Endothelial cell of umbilical vein (primary cell): ENCODE measurements at regions not wholly inside any gene's neighbourhood (a gene's known extent, or its start where the extent isn't known, plus 50 kb on each side); places are given as distances from the start of the nearest gene placed in this dataset.

Experiments
- BruUV-seq: library from RNA; stranded (reverse); fragments of 400-500 nt; replicated peaks from 2 replicates; lab custom pipeline; 2021; lab: Mats Ljungman, UMichigan
- CTCF ChIA-PET: fragments of 300-600, 350-600 bp; sonication (Branson Sonifier 250); formaldehyde crosslinking; loops from one replicate; lab custom pipeline; 2021; ENCODE audit warnings: antibody characterized with exemption, inconsistent platforms; lab: Charles Lee
- POLR2A ChIA-PET: fragments of 300-600, 350-600 bp; sonication (Branson Sonifier 250); formaldehyde crosslinking; loops from one replicate; lab custom pipeline; 2021; ENCODE audit warnings: antibody characterized with exemption, inconsistent platforms; lab: Charles Lee
- DNase-seq: peaks from one replicate; pipeline ENCODE4 v3.0.0-alpha.2; 2011; ENCODE audit warnings: low read depth, low spot score
- FAIRE-seq: peaks from 2 replicates; lab custom pipeline; 2011; peaks lifted over from hg19 to GRCh38; lab: Jason Lieb, UNC
- H2AFZ ChIP-seq: 2 replicates; pipeline ENCODE4 v1.6.0; 2012; ENCODE audit warnings: low read depth, low read length, control low read depth, inconsistent platforms
- H3K27ac ChIP-seq: 2 replicates; pipeline ENCODE4 v1.5.1; 2011; ENCODE audit warnings: low read depth, mild to moderate bottlenecking, control low read depth, low read length, moderate library complexity; ENCODE audit not compliant: insufficient read depth
- H3K27me3 ChIP-seq, 2 experiments: 2 replicates each; pipeline versions ENCODE4 v1.6.0 to v1.6.1; 2011; ENCODE audit warnings: low read length in 2 of 2, mixed read lengths in 1 of 2; ENCODE audit not compliant: control insufficient read depth in 2 of 2, insufficient read depth in 2 of 2
- H3K36me3 ChIP-seq, 2 experiments: 2 replicates in 1 of 2; 3 replicates in 1 of 2; pipeline ENCODE4 v1.5.1; 2011; ENCODE audit warnings: low read length in 2 of 2, mild to moderate bottlenecking in 1 of 2, moderate library complexity in 1 of 2; ENCODE audit not compliant: control insufficient read depth in 2 of 2, insufficient read depth in 2 of 2; ENCODE audit errors: extremely low read depth in 1 of 2
- H3K4me1 ChIP-seq: 3 replicates; pipeline ENCODE4 v1.5.1; 2011; ENCODE audit warnings: mild to moderate bottlenecking, low read length; ENCODE audit not compliant: control insufficient read depth, insufficient read depth; ENCODE audit errors: extremely low read depth
- H3K4me2 ChIP-seq: 2 replicates; pipeline ENCODE4 v1.6.1; 2011; ENCODE audit warnings: low read length, control low read depth, mixed read lengths; ENCODE audit not compliant: insufficient read depth
- H3K4me3 ChIP-seq, 3 experiments: fragments of 200-600 bp in 1 of 3; sonication (generic), shearing (Covaris generic) in 1 of 3; replicated peaks in 1 of 3; 2 replicates each; pipeline ENCODE4 v1.5.1; 2011 to 2016; ENCODE audit warnings: control low read depth in 3 of 3, low read length in 3 of 3, mild to moderate bottlenecking in 2 of 3, inconsistent platforms in 1 of 3, low read depth in 1 of 3, moderate library complexity in 1 of 3; ENCODE audit not compliant: insufficient read depth in 1 of 3
- H3K79me2 ChIP-seq: 2 replicates; pipeline ENCODE4 v1.6.0; 2012; ENCODE audit warnings: low read length, inconsistent platforms; ENCODE audit not compliant: control insufficient read depth, insufficient read depth
- H3K9ac ChIP-seq: replicated peaks from 2 replicates; pipeline ENCODE3; 2011; ENCODE audit warnings: low read length, control low read depth; ENCODE audit not compliant: insufficient read depth; ENCODE audit errors: extremely low read depth
- H3K9me1 ChIP-seq: replicated peaks from 3 replicates; pipeline ENCODE4 v1.6.0; 2011; ENCODE audit warnings: mild to moderate bottlenecking, low read length; ENCODE audit not compliant: control insufficient read depth, insufficient read depth; ENCODE audit errors: extremely low read depth
- H3K9me3 ChIP-seq: replicated peaks from 2 replicates; pipeline ENCODE4 v1.5.1; 2012; ENCODE audit warnings: low read length, inconsistent platforms; ENCODE audit not compliant: control insufficient read depth, insufficient read depth
- H4K20me1 ChIP-seq: replicated peaks from 2 replicates; pipeline ENCODE3; 2011; ENCODE audit warnings: mild to moderate bottlenecking, low read length; ENCODE audit not compliant: control insufficient read depth, insufficient read depth; ENCODE audit errors: extremely low read depth
- EZH2 ChIP-seq: IDR thresholded peaks from 2 replicates; pipeline ENCODE4 v1.6.1; 2012; ENCODE audit warnings: borderline replicate concordance, low read depth, mild to moderate bottlenecking, moderate library complexity, low read length, inconsistent platforms; ENCODE audit not compliant: severe bottlenecking
- FOS ChIP-seq: IDR thresholded peaks from 2 replicates; pipeline ENCODE4 v1.6.1; 2011; ENCODE audit warnings: mild to moderate bottlenecking, low read length, moderate library complexity, borderline replicate concordance; ENCODE audit not compliant: insufficient read depth
- JUN ChIP-seq: IDR thresholded peaks from 2 replicates; pipeline ENCODE4 v1.6.1; 2011; ENCODE audit warnings: borderline replicate concordance, low read depth; ENCODE audit not compliant: insufficient read length, insufficient read depth
- POLR2A ChIP-seq: IDR thresholded peaks from 2 replicates; pipeline ENCODE4 v1.6.1; 2012; ENCODE audit warnings: low read depth, mild to moderate bottlenecking, control low read depth, low read length
- dilution Hi-C: fragments of 300-500 bp; cut with MboI; formaldehyde crosslinking; loops from one replicate; pipeline ENCODE4 v1.15.0; 2019; ENCODE audit warnings: low sequenced_read_pairs; ENCODE audit not compliant: extremely low pct_ligation_motif_present
- intact Hi-C: fragments of 100-400 bp; cut with micrococcal nuclease; formaldehyde crosslinking; loops from one replicate; pipeline ENCODE4 v1.10.0; 2022
- TF ChIP-seq, protein P1 (sequence below): IDR thresholded peaks from 2 replicates; pipeline ENCODE4 v1.6.1; 2011; ENCODE audit not compliant: insufficient read depth, insufficient read length

DNA sequence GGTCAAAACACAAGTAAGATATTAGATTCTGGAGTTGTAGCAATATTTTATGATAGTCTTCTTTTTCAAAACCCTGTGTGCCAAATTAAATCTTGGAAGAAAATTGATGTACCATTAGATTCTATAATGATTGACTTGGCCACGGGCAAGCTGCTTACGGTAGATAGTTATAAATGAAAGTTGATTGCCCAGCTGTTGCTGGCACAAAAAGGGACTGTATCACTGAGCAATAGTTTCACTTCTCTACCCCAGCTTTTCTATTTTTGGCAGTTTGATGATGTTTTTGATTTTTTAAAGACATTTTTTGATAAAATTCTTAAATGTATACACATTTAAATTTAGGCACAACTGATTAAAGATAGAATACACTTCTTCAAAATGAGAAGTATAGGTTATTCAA, 333.3 kb downstream of the TRAM1L1 start:
- dilution Hi-C loops: no loop called here
- POLR2A ChIA-PET: no interaction called here
- no peak overlapping the region for H3K4me2 ChIP-seq
- H3K27ac ChIP-seq: no peak overlapping the region
- H3K4me1 ChIP-seq: no peaks in the 10 kb centered on the region
- no peak for TF ChIP-seq EZH2
- TF ChIP-seq JUN: no peak
- H3K9me3 ChIP-seq: no peaks in the 10 kb centered on the region
- no peaks in the 10 kb centered on the region for H4K20me1 ChIP-seq
- BruUV-seq: no TSS peak
- H2AFZ ChIP-seq: no peak overlapping the region
- no peak overlapping the region for H3K9ac ChIP-seq
- no peak for FAIRE-seq
- no peaks in the 10 kb centered on the region for H3K36me3 ChIP-seq
- H3K79me2 ChIP-seq: no peaks in the 10 kb centered on the region
- CTCF ChIA-PET: no interaction called here
- H3K27me3 ChIP-seq: no peaks in the 10 kb centered on the region
- H3K9me1 ChIP-seq: no peaks in the 10 kb centered on the region
- intact Hi-C loops: no loop called here
- no peak for DNase-seq
- no peak overlapping the region for H3K4me3 ChIP-seq

DNA sequence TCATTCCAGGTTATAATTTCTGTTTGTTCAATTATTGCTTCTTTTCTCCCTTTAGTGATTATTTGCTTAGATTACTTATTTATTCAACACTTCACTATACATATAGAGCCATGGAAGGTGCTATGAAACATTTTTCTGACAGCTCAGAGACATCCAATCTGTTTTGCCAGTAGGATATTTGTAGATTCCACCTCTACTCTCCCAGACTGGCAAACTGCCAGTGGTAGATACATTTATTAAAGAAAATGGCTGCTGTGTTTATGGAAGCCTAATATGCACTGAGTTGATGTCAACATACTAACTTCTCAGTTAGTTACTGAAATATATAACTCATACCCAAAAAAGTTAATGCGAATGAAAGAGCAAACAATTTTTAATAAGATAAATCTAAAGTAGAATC, 348.6 kb downstream of the TRAM1L1 start:
- no peak overlapping the region for H3K9ac ChIP-seq
- TF ChIP-seq FOS (no peak), POLR2A (no peak)
- TF ChIP-seq, protein P1, sequence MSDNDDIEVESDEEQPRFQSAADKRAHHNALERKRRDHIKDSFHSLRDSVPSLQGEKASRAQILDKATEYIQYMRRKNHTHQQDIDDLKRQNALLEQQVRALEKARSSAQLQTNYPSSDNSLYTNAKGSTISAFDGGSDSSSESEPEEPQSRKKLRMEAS: no peak
- H3K4me1 ChIP-seq: no peaks in the 10 kb centered on the region
- dilution Hi-C loops (no loop called here), intact Hi-C loops (no loop called here)
- ChIA-PET POLR2A (no interaction called here), CTCF (no interaction called here)
- FAIRE-seq (no peak), DNase-seq (no peak)
- no peak overlapping the region for H3K27ac ChIP-seq
- H4K20me1 ChIP-seq: no peaks in the 10 kb centered on the region
- H2AFZ ChIP-seq: no peak overlapping the region
- H3K4me3 ChIP-seq: no peak overlapping the region
- no peaks in the 10 kb centered on the region for H3K9me3 ChIP-seq
- H3K9me1 ChIP-seq: no peaks in the 10 kb centered on the region
- H3K4me2 ChIP-seq: no peak overlapping the region
- H3K79me2 ChIP-seq: no peaks in the 10 kb centered on the region
- H3K36me3 ChIP-seq: no peaks in the 10 kb centered on the region
- no peaks in the 10 kb centered on the region for H3K27me3 ChIP-seq
- BruUV-seq: no TSS peak
